Embryonic facial prominence (tissue), 1 donor: ENCODE measurements at regions not wholly inside any gene's neighbourhood (a gene's known extent, or its start where the extent isn't known, plus 50 kb on each side); places are given as distances from the start of the nearest gene placed in this dataset.

Experiments used
- DNase-seq: peaks from one replicate; pipeline ENCODE4 v3.0.0-alpha.2; 2016; ENCODE audit errors: extremely low spot score

- no peak for DNase-seq
These were observed 1502.9 kb downstream of the CDH11 start for GRCh38 chr16:63618896-63619485.

- DNase-seq, result no peak
These were observed 1503.7 kb downstream of the CDH11 start for GRCh38 chr16:63617990-63618763.

GRCh38 chr16:63617047-63617989 lies 1504.5 kb downstream of the CDH11 start:
- no peak for DNase-seq

GRCh38 chr16:63614429-63614828 lies 1507.4 kb downstream of the CDH11 start:
- no peak for DNase-seq

GRCh38 chr16:63613701-63614100 lies 1508.2 kb downstream of the CDH11 start:
- no peak for DNase-seq

GRCh38 chr16:63612462-63613227 lies 1509.2 kb downstream of the CDH11 start:
- DNase-seq, result no peak

- no peak for DNase-seq
These were observed 1515.1 kb downstream of the CDH11 start for GRCh38 chr16:63606778-63607177.

- DNase-seq, result no peak
These were observed 1519.5 kb downstream of the CDH11 start for GRCh38 chr16:63602206-63602927.

GRCh38 chr16:63596716-63597115 lies 1525.1 kb downstream of the CDH11 start:
- no peak for DNase-seq

- DNase-seq, result no peak
These were observed 1529.0 kb downstream of the CDH11 start for GRCh38 chr16:63592852-63593251.

- no peak for DNase-seq
These were observed 1540.3 kb downstream of the CDH11 start for GRCh38 chr16:63581570-63581969.

- DNase-seq, result no peak
These were observed 1542.6 kb upstream of the CDH8 start for GRCh38 chr16:63578791-63579190.

GRCh38 chr16:63577891-63578290 lies 1541.7 kb upstream of the CDH8 start:
- DNase-seq, result no peak

GRCh38 chr16:63575041-63575440 lies 1538.8 kb upstream of the CDH8 start:
- no peak for DNase-seq

GRCh38 chr16:63568164-63568563 lies 1531.9 kb upstream of the CDH8 start:
- DNase-seq, result no peak

GRCh38 chr16:63563819-63564505 lies 1527.7 kb upstream of the CDH8 start:
- DNase-seq, result no peak

GRCh38 chr16:63553980-63554379 lies 1517.7 kb upstream of the CDH8 start:
- DNase-seq, result no peak

- no peak for DNase-seq
These were observed 1503.0 kb upstream of the CDH8 start for GRCh38 chr16:63539276-63539675.

- no peak for DNase-seq
These were observed 1494.7 kb upstream of the CDH8 start for GRCh38 chr16:63530974-63531373.

GRCh38 chr16:63530208-63530607 lies 1494.0 kb upstream of the CDH8 start:
- DNase-seq, result no peak
